RKO (cell line): ENCODE measurements at regions not wholly inside any gene's neighbourhood (a gene's known extent, or its start where the extent isn't known, plus 50 kb on each side); places are given as distances from the start of the nearest gene placed in this dataset.
A peak's percentile ranks its signal among the peaks of the same experiment; 100 is the strongest.
"Not testable (repeated sequence)": the region's sequence is repeated elsewhere in the genome, so short reads cannot be mapped to it uniquely, and the experiment has no call there.

Source experiments
- DNase-seq: peaks from one replicate; pipeline ENCODE4 v3.0.0-alpha.2; 2016; ENCODE audit warnings: low spot score

GRCh38 chr1:91098299-91098906 lies 76.6 kb upstream of the ZNF644 start:
- peak; percentile 28 for DNase-seq

DNA sequence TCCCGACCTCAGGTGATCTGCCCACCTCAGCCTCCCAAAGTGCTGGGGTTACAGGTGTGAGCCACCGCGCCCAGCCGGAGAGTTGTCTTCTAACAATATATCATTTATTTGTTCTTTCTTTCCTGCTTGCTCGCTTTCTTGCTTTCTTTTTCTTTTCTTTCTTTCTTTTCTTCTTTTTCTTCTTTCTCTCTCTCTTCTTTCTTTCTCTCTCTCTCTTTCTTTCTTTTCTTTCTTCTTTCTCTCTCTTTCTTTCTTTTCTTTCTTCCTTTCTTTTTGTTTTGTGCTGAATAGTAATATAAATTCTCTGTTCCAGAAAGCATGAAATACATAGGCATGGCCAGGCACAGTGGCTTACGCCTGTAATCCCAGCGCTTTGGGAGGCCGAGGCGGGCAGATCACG lies 73.5 kb upstream of the ZNF644 start:
- DNase-seq = not testable (repeated sequence)

GRCh38 chr1:91092503-91092902 lies 70.7 kb upstream of the ZNF644 start:
- no peak for DNase-seq

GRCh38 chr1:91091812-91092211 lies 70.0 kb upstream of the ZNF644 start:
- DNase-seq = no peak

DNA sequence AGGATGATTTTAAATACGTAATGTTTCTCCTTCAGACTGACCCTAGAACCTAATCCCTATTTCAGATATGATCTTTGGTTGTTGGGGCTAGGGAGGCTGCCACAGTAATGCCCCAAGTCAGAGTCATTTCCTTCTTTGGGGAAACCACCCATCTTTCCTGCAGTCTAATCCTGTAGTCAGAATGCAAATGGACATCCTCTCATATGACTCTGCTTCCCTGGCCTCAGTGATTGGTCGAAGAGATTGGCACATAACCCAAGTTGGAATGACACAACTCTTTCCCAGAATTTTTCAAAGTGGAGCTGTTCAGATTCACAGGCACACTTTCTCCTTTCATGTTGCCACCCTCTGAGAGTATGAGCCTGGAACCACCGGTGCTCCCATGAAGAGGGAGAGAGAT lies 58.8 kb upstream of the ZNF644 start:
- DNase-seq = peak; percentile 84

DNA sequence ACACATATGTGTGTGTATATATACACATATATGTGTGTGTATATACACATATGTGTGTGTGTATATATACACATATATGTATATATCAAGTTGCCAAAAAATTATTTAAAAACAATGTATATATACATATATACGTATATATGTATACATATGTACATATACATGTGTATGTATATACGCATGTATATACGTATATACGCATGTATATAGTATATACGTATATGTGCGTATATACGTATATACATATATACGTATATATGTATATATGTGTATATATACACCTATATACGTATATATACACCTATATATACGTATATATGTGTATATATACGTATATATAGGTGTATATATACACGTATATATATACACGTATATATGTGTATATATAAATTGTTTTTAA lies 57.0 kb upstream of the ZNF644 start:
- DNase-seq = no peak

GRCh38 chr1:91076834-91077233 lies 55.0 kb upstream of the ZNF644 start:
- no peak for DNase-seq

- no peak for DNase-seq
Observed at GRCh38 chr1:91075233-91076135, 53.6 kb upstream of the ZNF644 start.

GRCh38 chr1:91073299-91073698 lies 51.5 kb upstream of the ZNF644 start:
- DNase-seq = no peak

- DNase-seq = no peak
Observed at GRCh38 chr1:91071838-91072237, 50.0 kb upstream of the ZNF644 start.
